ENCODE measurements at regions not wholly inside any gene's neighbourhood (a gene's known extent, or its start where the extent isn't known, plus 50 kb on each side); places are given as distances from the start of the nearest gene placed in this dataset.
"Not testable (repeated sequence)": the region's sequence is repeated elsewhere in the genome, so short reads cannot be mapped to it uniquely, and the experiment has no call there.

DNA sequence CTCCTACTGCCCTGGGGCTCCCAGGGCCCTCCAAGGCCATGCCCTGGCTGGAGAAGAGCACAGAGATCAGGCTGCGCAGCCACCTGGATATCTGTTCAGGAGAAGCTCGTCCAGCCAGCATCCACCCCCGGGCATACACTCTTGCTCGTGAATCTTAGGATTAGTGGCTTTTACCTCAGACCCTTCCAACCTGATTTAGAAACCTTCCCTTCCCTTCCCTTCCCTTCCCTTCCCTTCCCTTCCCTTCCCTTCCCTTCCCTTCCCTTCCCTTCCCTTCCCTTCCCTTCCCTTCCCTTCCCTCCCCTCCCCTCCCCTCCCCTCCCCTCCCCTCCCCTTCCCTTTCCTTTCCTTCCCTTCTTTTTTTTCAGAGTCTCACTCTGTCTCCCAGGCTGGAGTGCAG, 99.7 kb upstream of the YWHAQ start:
- TF ChIP-seq, protein P1, sequence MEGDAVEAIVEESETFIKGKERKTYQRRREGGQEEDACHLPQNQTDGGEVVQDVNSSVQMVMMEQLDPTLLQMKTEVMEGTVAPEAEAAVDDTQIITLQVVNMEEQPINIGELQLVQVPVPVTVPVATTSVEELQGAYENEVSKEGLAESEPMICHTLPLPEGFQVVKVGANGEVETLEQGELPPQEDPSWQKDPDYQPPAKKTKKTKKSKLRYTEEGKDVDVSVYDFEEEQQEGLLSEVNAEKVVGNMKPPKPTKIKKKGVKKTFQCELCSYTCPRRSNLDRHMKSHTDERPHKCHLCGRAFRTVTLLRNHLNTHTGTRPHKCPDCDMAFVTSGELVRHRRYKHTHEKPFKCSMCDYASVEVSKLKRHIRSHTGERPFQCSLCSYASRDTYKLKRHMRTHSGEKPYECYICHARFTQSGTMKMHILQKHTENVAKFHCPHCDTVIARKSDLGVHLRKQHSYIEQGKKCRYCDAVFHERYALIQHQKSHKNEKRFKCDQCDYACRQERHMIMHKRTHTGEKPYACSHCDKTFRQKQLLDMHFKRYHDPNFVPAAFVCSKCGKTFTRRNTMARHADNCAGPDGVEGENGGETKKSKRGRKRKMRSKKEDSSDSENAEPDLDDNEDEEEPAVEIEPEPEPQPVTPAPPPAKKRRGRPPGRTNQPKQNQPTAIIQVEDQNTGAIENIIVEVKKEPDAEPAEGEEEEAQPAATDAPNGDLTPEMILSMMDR (IDR thresholded peaks at IDR 0.05; ENCODE audit: low read depth, low read length) = not testable (repeated sequence)
- TF ChIP-seq EZH2phosphoT487 (IDR thresholded peaks at IDR 0.05; ENCODE audit: low read depth) = not testable (repeated sequence)
